ENCODE measurements at regions not wholly inside any gene's neighbourhood (a gene's known extent, or its start where the extent isn't known, plus 50 kb on each side); places are given as distances from the start of the nearest gene placed in this dataset.
"Not testable (repeated sequence)": the region's sequence is repeated elsewhere in the genome, so short reads cannot be mapped to it uniquely, and the experiment has no call there.

DNA sequence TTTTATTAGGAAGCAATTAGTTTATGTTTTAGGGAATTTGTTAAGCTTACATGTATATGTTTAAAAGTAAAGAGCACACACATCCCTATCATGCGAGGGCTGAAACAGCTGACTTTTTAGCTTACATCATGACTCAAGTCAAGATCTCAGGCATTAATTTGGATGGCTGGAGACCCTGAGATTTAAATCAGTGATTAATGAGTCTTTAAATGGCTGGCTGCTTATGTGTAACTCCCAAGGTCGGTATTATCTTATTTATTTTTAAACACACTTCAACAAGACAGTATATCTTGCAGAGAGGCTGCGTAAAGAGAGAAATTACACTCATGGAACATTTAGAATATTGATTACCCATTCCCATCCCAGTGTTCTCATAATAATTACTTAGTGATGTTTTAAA lies 169.4 kb downstream of the KBTBD8 start:
- Histone ChIP-seq H3K27ac (no peak overlapping the region), H3K27me3 (peaks cover 0 to 13% (median 0%) of the 10 kb centered on the region in 7 donors), H3K36me3 (no peaks in the 10 kb centered on the region), H3K4me1 (no peaks in the 10 kb centered on the region), H3K9me3 (no peaks in the 10 kb centered on the region), H3K4me3 (no peak overlapping the region)
- ATAC-seq, result no peak
- intact Hi-C loops (cut with DNase I), result no loop called here
- DNase-seq, result no peak
- WGBS, 2 donors, result 52 to 54% methylated on average over 3 of the region's 3 CpGs
- TF ChIP-seq, protein P1, sequence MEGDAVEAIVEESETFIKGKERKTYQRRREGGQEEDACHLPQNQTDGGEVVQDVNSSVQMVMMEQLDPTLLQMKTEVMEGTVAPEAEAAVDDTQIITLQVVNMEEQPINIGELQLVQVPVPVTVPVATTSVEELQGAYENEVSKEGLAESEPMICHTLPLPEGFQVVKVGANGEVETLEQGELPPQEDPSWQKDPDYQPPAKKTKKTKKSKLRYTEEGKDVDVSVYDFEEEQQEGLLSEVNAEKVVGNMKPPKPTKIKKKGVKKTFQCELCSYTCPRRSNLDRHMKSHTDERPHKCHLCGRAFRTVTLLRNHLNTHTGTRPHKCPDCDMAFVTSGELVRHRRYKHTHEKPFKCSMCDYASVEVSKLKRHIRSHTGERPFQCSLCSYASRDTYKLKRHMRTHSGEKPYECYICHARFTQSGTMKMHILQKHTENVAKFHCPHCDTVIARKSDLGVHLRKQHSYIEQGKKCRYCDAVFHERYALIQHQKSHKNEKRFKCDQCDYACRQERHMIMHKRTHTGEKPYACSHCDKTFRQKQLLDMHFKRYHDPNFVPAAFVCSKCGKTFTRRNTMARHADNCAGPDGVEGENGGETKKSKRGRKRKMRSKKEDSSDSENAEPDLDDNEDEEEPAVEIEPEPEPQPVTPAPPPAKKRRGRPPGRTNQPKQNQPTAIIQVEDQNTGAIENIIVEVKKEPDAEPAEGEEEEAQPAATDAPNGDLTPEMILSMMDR (IDR thresholded peaks at IDR 0.05), result no peak

DNA sequence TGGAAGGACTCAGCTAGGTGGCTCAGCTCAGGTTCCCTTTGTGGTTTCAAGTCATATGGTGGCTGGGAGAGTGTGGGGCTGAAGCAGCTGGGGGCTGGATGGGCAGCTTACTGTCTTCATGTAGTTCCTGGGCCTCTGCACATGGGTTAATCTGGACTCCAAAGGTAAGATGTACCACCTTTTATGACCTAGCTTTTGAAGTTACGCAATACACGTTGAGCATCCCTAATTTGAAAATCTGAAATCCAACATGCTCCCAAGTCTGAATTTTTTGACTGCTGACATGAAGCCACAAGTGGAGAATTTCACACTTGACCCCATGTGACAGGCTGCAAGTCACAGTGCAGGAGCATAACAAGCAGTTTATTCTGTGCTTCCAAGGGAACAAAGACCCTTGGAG lies 173.7 kb downstream of the KBTBD8 start:
- Histone ChIP-seq H3K4me3 (no peak overlapping the region), H3K4me1 (no peaks in the 10 kb centered on the region), H3K27me3 (peaks cover 0 to 13% (median 0%) of the 10 kb centered on the region in 7 donors), H3K27ac (no peak overlapping the region), H3K9me3 (peaks cover 0 to 16% (median 0%) of the 10 kb centered on the region in 11 donors), H3K36me3 (no peaks in the 10 kb centered on the region)
- TF ChIP-seq, protein P1 (IDR thresholded peaks at IDR 0.05), result no peak
- no peak for DNase-seq
- no peak for ATAC-seq
- WGBS, 2 donors, result 83 to 85% methylated on average over 2 of the region's 2 CpGs
- intact Hi-C loops (cut with DNase I), result no loop called here

DNA sequence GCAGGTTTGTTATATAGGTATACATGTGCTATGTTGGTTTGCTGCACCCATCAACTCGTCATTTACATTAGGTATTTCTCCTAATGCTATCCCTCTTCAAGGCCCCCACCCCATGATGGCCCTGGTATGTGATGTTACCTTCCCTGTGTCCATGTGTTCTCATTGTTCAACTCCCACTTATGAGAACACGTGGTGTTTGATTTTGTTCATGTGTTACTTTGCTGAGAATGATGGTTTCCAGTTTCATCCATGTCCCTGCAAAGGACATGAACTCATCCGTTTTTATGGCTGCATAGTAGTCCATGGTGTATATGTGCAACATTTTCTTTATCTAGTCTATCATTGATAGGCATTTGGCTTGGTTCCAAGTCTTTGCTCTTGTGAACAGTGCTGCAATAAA lies 175.0 kb downstream of the KBTBD8 start:
- ATAC-seq; H3K27ac ChIP-seq; DNase-seq; H3K4me1 ChIP-seq; intact Hi-C loops (cut with DNase I); H3K4me3 ChIP-seq; H3K36me3 ChIP-seq: not testable (repeated sequence)
- Histone ChIP-seq H3K9me3 (peaks cover 0 to 23% (median 0%) of the 10 kb centered on the region in 11 donors), H3K27me3 (peaks cover 0 to 13% (median 0%) of the 10 kb centered on the region in 7 donors)
- 65 to 71% methylated on average over 3 of the region's 3 CpGs for WGBS, 2 donors

DNA sequence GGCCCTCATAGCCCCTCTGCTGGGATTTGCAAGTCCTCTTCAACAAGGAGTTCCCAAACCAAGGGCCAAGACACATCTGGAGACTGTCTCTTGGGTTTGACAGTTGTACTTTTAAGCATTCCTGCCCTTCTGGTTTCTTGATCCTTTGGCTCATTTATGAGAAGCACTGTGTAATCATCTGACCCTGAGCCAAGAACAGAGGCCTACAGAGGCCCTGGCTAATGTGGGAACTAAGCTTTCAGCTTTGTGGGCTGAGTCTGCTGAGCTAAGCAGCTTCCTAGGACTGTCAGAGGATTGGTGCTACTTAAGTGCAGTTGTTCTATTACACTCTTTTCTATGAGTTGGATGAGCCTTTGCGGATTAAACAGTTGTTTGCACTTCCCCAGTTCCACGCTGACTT lies 178.3 kb downstream of the KBTBD8 start:
- Histone ChIP-seq H3K4me1 (no peaks in the 10 kb centered on the region), H3K36me3 (no peaks in the 10 kb centered on the region), H3K4me3 (no peak overlapping the region), H3K27me3 (no peaks in the 10 kb centered on the region), H3K9me3 (peaks cover 0 to 23% (median 0%) of the 10 kb centered on the region in 11 donors), H3K27ac (no peak overlapping the region)
- peak in 1 of 8 donors; percentile 37 for ATAC-seq
- intact Hi-C loops (cut with DNase I), result no loop called here
- 78 to 86% methylated on average over 2 of the region's 2 CpGs for WGBS, 2 donors
- TF ChIP-seq, protein P1 (IDR thresholded peaks at IDR 0.05), result no peak
- DNase-seq, result no peak

DNA sequence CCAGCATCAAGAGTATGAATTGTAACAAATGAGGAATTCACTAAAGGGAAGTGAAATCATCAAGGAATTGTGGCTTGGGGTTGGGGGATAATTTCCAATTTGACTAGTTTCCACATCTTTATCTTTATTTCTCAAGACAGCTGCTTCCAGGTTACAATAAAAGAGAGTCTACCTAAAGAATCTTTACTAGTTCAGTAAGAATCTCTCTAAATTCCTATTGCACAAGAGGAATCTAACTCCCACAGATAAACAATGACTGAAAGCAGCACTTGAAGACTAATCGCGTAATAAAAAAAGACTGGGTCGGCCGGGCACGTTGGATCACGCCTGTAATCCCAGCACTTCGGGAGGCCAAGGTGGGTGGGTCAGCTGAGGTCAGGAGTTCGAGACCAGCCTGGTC lies 194.4 kb downstream of the KBTBD8 start:
- DNase-seq (no peak), ATAC-seq (no peak)
- WGBS, 2 donors, result 65 to 70% methylated on average over 8 of the region's 8 CpGs
- TF ChIP-seq, protein P1 (IDR thresholded peaks at IDR 0.05), result no peak
- Histone ChIP-seq H3K9me3 (peaks cover 0 to 7% (median 0%) of the 10 kb centered on the region in 11 donors), H3K4me1 (no peaks in the 10 kb centered on the region), H3K4me3 (no peak overlapping the region), H3K27me3 (no peaks in the 10 kb centered on the region), H3K36me3 (no peaks in the 10 kb centered on the region), H3K27ac (no peak overlapping the region)
- intact Hi-C loops (cut with DNase I), result no loop called here

Data from heart right ventricle (tissue), 16 donors.